ENCODE measurements at regions not wholly inside any gene's neighbourhood (a gene's known extent, or its start where the extent isn't known, plus 50 kb on each side); places are given as distances from the start of the nearest gene placed in this dataset.

GRCh38 chr20:11260611-11261010 is 586.8 kb upstream of the JAG1 start:
- no peak for TF ChIP-seq CTCF (IDR thresholded peaks at IDR 0.05; ENCODE audit: insufficient read depth, low read length, poor library complexity, severe bottlenecking)
- no peak for DNase-seq (ENCODE audit: extremely low read depth, insufficient read length)
- H3K36me3 ChIP-seq (ENCODE audit: control insufficient read depth, insufficient read depth, low read length), result no peaks in the 10 kb centered on the region
- no peak overlapping the region for H3K4me3 ChIP-seq (replicated peaks; ENCODE audit: low read depth, low read length)
- H3K27me3 ChIP-seq (replicated peaks; ENCODE audit: control insufficient read depth, insufficient read depth, low read length), result no peaks in the 10 kb centered on the region

GRCh38 chr20:11261533-11262000 is 587.8 kb upstream of the JAG1 start:
- Histone ChIP-seq H3K36me3 (ENCODE audit: control insufficient read depth, insufficient read depth, low read length) (no peaks in the 10 kb centered on the region), H3K27me3 (replicated peaks; ENCODE audit: control insufficient read depth, insufficient read depth, low read length) (no peaks in the 10 kb centered on the region), H3K4me3 (replicated peaks; ENCODE audit: low read depth, low read length) (no peak overlapping the region)
- no peak for DNase-seq (ENCODE audit: extremely low read depth, insufficient read length)
- no peak for TF ChIP-seq CTCF (IDR thresholded peaks at IDR 0.05; ENCODE audit: insufficient read depth, low read length, poor library complexity, severe bottlenecking)

GRCh38 chr20:11266571-11266970 is 592.8 kb upstream of the JAG1 start:
- no peaks in the 10 kb centered on the region for H3K36me3 ChIP-seq (ENCODE audit: control insufficient read depth, insufficient read depth, low read length)
- no peak overlapping the region for H3K4me3 ChIP-seq (replicated peaks; ENCODE audit: low read depth, low read length)
- DNase-seq (ENCODE audit: extremely low read depth, insufficient read length), result no peak
- TF ChIP-seq CTCF (IDR thresholded peaks at IDR 0.05; ENCODE audit: insufficient read depth, low read length, poor library complexity, severe bottlenecking), result no peak
- H3K27me3 ChIP-seq (replicated peaks; ENCODE audit: control insufficient read depth, insufficient read depth, low read length), result no peaks in the 10 kb centered on the region

- Histone ChIP-seq H3K36me3 (ENCODE audit: control insufficient read depth, insufficient read depth, low read length) (no peaks in the 10 kb centered on the region), H3K4me3 (replicated peaks; ENCODE audit: low read depth, low read length) (no peak overlapping the region), H3K27me3 (replicated peaks; ENCODE audit: control insufficient read depth, insufficient read depth, low read length) (no peaks in the 10 kb centered on the region)
- peak; percentile 20 for DNase-seq (ENCODE audit: extremely low read depth, insufficient read length)
- no peak for TF ChIP-seq CTCF (IDR thresholded peaks at IDR 0.05; ENCODE audit: insufficient read depth, low read length, poor library complexity, severe bottlenecking)
These were observed 593.4 kb upstream of the JAG1 start for GRCh38 chr20:11267131-11267761.

GRCh38 chr20:11267762-11268335 is 594.0 kb upstream of the JAG1 start:
- Histone ChIP-seq H3K36me3 (ENCODE audit: control insufficient read depth, insufficient read depth, low read length) (no peaks in the 10 kb centered on the region), H3K4me3 (replicated peaks; ENCODE audit: low read depth, low read length) (no peak overlapping the region), H3K27me3 (replicated peaks; ENCODE audit: control insufficient read depth, insufficient read depth, low read length) (no peaks in the 10 kb centered on the region)
- TF ChIP-seq CTCF (IDR thresholded peaks at IDR 0.05; ENCODE audit: insufficient read depth, low read length, poor library complexity, severe bottlenecking), result no peak
- DNase-seq (ENCODE audit: extremely low read depth, insufficient read length), result no peak
